ENCODE measurements at regions not wholly inside any gene's neighbourhood (a gene's known extent, or its start where the extent isn't known, plus 50 kb on each side); places are given as distances from the start of the nearest gene placed in this dataset.
A peak's percentile ranks its signal among the peaks of the same experiment; 100 is the strongest.

DNA sequence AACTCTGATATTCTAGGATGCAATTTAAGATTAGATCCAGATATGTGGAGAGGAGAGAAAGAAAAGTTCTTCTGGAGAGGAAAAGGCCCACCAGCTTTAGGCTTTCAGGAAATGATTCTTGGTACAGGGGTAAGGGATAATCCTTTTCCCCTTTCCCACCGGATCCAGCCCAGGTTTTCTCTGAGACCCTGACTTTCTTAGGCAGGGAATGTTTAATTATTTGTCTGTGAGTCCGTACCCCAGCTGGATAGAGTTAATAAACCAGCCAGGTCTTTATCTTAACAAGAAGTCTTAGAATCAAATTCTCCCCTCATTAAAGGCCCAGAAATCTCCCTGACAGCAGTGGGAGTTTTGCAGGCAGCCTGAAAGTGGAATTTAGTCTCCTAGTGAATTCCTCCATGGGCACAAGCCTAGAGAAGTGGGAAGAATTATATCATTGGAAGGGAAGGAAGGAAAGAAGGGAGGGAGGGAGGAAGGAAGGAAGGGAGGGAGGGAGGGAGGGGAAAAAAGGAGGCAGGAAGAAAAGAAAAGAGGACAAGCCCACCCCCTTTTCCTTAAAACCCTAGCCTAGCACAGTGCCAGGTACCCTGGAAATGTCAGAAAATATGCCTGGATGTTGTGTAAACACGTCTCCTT, 189.0 kb downstream of the PLPP3 start (continued):
- TF ChIP-seq CHD2 (IDR thresholded peaks at IDR 0.05; ENCODE audit: low read length) (no peak), SP1 (IDR thresholded peaks at IDR 0.05; ENCODE audit: low read depth, low read length) (peak; percentile 92), BCL11A (IDR thresholded peaks at IDR 0.05; ENCODE audit: low read depth in 2 of 2, low read length in 2 of 2) (no peak), HDAC6 (IDR thresholded peaks at IDR 0.05; ENCODE audit: low read depth, low read length) (no peak), RAD21 (IDR thresholded peaks at IDR 0.05 in 1 of 2, conservative IDR thresholded peaks at IDR 0.05 in 1 of 2; ENCODE audit: low read depth in 2 of 2, low read length in 2 of 2) (peak in 1 of 2 experiments; percentile 12; a peak in 2 of 4 replicates), BACH1 (IDR thresholded peaks at IDR 0.05; ENCODE audit: low read length) (no peak), JUN (IDR thresholded peaks at IDR 0.05; ENCODE audit: low read depth, low read length) (no peak), EGR1 (IDR thresholded peaks at IDR 0.05; ENCODE audit: borderline replicate concordance, low read depth, low read length) (0 out of 2 replicates have a peak, but pooled peaks have one; percentile 29)
- TF ChIP-seq, protein P1, sequence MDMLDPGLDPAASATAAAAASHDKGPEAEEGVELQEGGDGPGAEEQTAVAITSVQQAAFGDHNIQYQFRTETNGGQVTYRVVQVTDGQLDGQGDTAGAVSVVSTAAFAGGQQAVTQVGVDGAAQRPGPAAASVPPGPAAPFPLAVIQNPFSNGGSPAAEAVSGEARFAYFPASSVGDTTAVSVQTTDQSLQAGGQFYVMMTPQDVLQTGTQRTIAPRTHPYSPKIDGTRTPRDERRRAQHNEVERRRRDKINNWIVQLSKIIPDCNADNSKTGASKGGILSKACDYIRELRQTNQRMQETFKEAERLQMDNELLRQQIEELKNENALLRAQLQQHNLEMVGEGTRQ (IDR thresholded peaks at IDR 0.05; ENCODE audit: low read length) = no peak
- TF ChIP-seq, protein P2, sequence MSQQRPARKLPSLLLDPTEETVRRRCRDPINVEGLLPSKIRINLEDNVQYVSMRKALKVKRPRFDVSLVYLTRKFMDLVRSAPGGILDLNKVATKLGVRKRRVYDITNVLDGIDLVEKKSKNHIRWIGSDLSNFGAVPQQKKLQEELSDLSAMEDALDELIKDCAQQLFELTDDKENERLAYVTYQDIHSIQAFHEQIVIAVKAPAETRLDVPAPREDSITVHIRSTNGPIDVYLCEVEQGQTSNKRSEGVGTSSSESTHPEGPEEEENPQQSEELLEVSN (IDR thresholded peaks at IDR 0.05) = no peak
